Spleen (tissue), 11 donors: ENCODE measurements at regions not wholly inside any gene's neighbourhood (a gene's known extent, or its start where the extent isn't known, plus 50 kb on each side); places are given as distances from the start of the nearest gene placed in this dataset.

Experiments used
- DNase-seq: peaks from one replicate; pipeline ENCODE4 v3.0.0-alpha.2; 2020
- H3K27ac ChIP-seq, 8 donors: fragments of 200-600 bp; sonication (generic) in 7 of 8; 1 replicate in 4 of 8; 2 replicates in 4 of 8; pipeline versions ENCODE4 v1.5.0 to v1.8.0; 2016 to 2021; ENCODE audit warnings: inconsistent platforms in 4 of 8, mild to moderate bottlenecking in 4 of 8, moderate library complexity in 1 of 8
- H3K27me3 ChIP-seq, 7 donors: fragments of 200-600 bp; sonication (generic) in 6 of 7; replicated peaks in 1 of 7; 1 replicate in 4 of 7; 2 replicates in 3 of 7; pipeline versions ENCODE4 v1.5.0 to v1.8.0; 2016 to 2021; ENCODE audit warnings: inconsistent platforms in 3 of 7, mild to moderate bottlenecking in 1 of 7
- H3K36me3 ChIP-seq, 6 donors: fragments of 200-600 bp; sonication (generic) in 5 of 6; 1 replicate in 4 of 6; 2 replicates in 2 of 6; pipeline versions ENCODE4 v1.5.0 to v1.8.0; 2016 to 2021; ENCODE audit warnings: inconsistent platforms in 2 of 6
- H3K4me1 ChIP-seq, 6 donors: fragments of 200-600 bp; sonication (generic) in 5 of 6; 1 replicate in 3 of 6; 2 replicates in 3 of 6; pipeline versions ENCODE4 v1.5.0 to v1.8.0; 2016 to 2021; ENCODE audit warnings: inconsistent platforms in 3 of 6
- H3K4me3 ChIP-seq, 8 donors: fragments of 200-600 bp; sonication (generic) in 7 of 8; 1 replicate in 4 of 8; 2 replicates in 4 of 8; pipeline versions ENCODE4 v1.5.0 to v1.8.0; 2016 to 2021; ENCODE audit warnings: inconsistent platforms in 4 of 8, mild to moderate bottlenecking in 4 of 8, moderate library complexity in 2 of 8
- H3K9me3 ChIP-seq, 8 donors: fragments of 200-600 bp; sonication (generic) in 7 of 8; 1 replicate in 4 of 8; 2 replicates in 4 of 8; pipeline versions ENCODE4 v1.5.0 to v1.8.0; 2016 to 2021; ENCODE audit warnings: inconsistent platforms in 4 of 8
- CTCF ChIP-seq, 11 experiments: fragments of 200-600 bp in 7 of 11; fragments of 450-650 bp in 4 of 11; sonication (generic) in 4 of 11; IDR thresholded peaks in 8 of 11; conservative IDR thresholded peaks in 3 of 11; 1 replicate in 7 of 11; 2 replicates in 4 of 11; pipeline versions ENCODE4 v1.4.0 to v1.8.0; 2016 to 2021; ENCODE audit warnings: antibody characterized with exemption in 11 of 11, inconsistent platforms in 4 of 11, mild to moderate bottlenecking in 1 of 11
- POLR2A ChIP-seq, 3 donors: fragments of 450-650 bp; IDR thresholded peaks; one replicate each; pipeline ENCODE4 v1.5.1; 2017; ENCODE audit warnings: antibody characterized with exemption in 3 of 3, mild to moderate bottlenecking in 1 of 3
- POLR2AphosphoS5 ChIP-seq, 3 donors: sonication (generic); formaldehyde crosslinking; IDR thresholded peaks; one replicate each; pipeline ENCODE4 v1.5.1; 2017; ENCODE audit warnings: antibody characterized with exemption in 3 of 3
- WGBS, 5 donors: extraction: QIAGEN DNeasy Blood & Tissue Kit in 3 of 5; methylation state at CpG; one replicate each; pipeline versions ENCODE4 v1.1.5 to v1.1.7; 2013 to 2018; 5-methylcytosine and 5-hydroxymethylcytosine counted together
- intact Hi-C: fragments of 100-400 bp; cut with DNase I; formaldehyde crosslinking; loops from one replicate; pipeline ENCODE4 v1.15.0; 2023; ENCODE audit warnings: low total_unique reads
- donor health status: healthy with polysubstance abuse.
- donor health status: DM: no; HTN: no; CAD: no; lungs with moderate emphysema.
- donor health status: DM: no; HTN: no; CAD: no.
- donor health status: Bipolar disorder and iron deficiency.
- donor health status: healthy.
- donor health status: DM: no; HTN: no; CAD: no.
- donor health status: DM: yes; HTN: yes; CAD: no.

GRCh38 chr21:15219894-15220293 is 155.1 kb upstream of the NRIP1 start:
- Histone ChIP-seq H3K27me3 (no peaks in the 10 kb centered on the region), H3K36me3 (no peaks in the 10 kb centered on the region), H3K9me3 (no peaks in the 10 kb centered on the region), H3K4me3 (no peak overlapping the region), H3K4me1 (peaks cover 4 to 39% (median 26%) of the 10 kb centered on the region in 6 donors), H3K27ac (peak overlapping the region in 1 of 8 donors; percentile 14)
- no peak for DNase-seq
- WGBS, 5 donors, result 47 to 64% (median 49%) methylated on average over 6 of the region's 6 CpGs
- intact Hi-C loops, result no loop called here
- TF ChIP-seq POLR2AphosphoS5 (IDR thresholded peaks at IDR 0.05), result no peak
- no peak for TF ChIP-seq POLR2A (IDR thresholded peaks at IDR 0.05)
- TF ChIP-seq CTCF (IDR thresholded peaks at IDR 0.05 in 8 of 11, conservative IDR thresholded peaks at IDR 0.05 in 3 of 11), result no peak

- intact Hi-C loops, result no loop called here
- H3K4me3 ChIP-seq, result no peak overlapping the region
Observed at GRCh38 chr21:15221799-15222386, 157.1 kb upstream of the NRIP1 start.

GRCh38 chr21:15222707-15223106 is 157.9 kb upstream of the NRIP1 start:
- TF ChIP-seq CTCF (IDR thresholded peaks at IDR 0.05 in 8 of 11, conservative IDR thresholded peaks at IDR 0.05 in 3 of 11) (no peak), POLR2A (IDR thresholded peaks at IDR 0.05) (no peak), POLR2AphosphoS5 (IDR thresholded peaks at IDR 0.05) (no peak)
- intact Hi-C loops, result no loop called here
- Histone ChIP-seq H3K36me3 (no peaks in the 10 kb centered on the region), H3K4me3 (no peak overlapping the region), H3K27ac (peak overlapping the region in 4 of 8 donors; percentile 14 to 53 (median 35)), H3K27me3 (no peaks in the 10 kb centered on the region), H3K4me1 (peaks cover 4 to 39% (median 26%) of the 10 kb centered on the region in 6 donors), H3K9me3 (no peaks in the 10 kb centered on the region)
- DNase-seq, result no peak
- WGBS, 5 donors, result 25 to 47% (median 42%) methylated on average over 3 of the region's 3 CpGs

More at GRCh38 chr21:15221799-15222386, 157.1 kb upstream of the NRIP1 start:
- Histone ChIP-seq H3K36me3 (no peaks in the 10 kb centered on the region), H3K4me1 (peaks cover 4 to 39% (median 26%) of the 10 kb centered on the region in 6 donors), H3K27ac (peak overlapping the region in 5 of 8 donors; percentile 14 to 53 (median 32)), H3K9me3 (no peaks in the 10 kb centered on the region), H3K27me3 (no peaks in the 10 kb centered on the region)
- TF ChIP-seq POLR2AphosphoS5 (IDR thresholded peaks at IDR 0.05) (peak in 1 of 3 donors; percentile 56), CTCF (IDR thresholded peaks at IDR 0.05 in 8 of 11, conservative IDR thresholded peaks at IDR 0.05 in 3 of 11) (no peak)
- no peak for DNase-seq

- TF ChIP-seq POLR2A (IDR thresholded peaks at IDR 0.05) (no peak), POLR2AphosphoS5 (IDR thresholded peaks at IDR 0.05) (no peak), CTCF (IDR thresholded peaks at IDR 0.05 in 8 of 11, conservative IDR thresholded peaks at IDR 0.05 in 3 of 11) (no peak)
- H3K9me3 ChIP-seq, result no peaks in the 10 kb centered on the region
- no peak overlapping the region for H3K27ac ChIP-seq
- peaks cover 4 to 36% (median 25%) of the 10 kb centered on the region in 6 donors for H3K4me1 ChIP-seq
- H3K4me3 ChIP-seq, result no peak overlapping the region
- no peak for DNase-seq
- no peaks in the 10 kb centered on the region for H3K36me3 ChIP-seq
- intact Hi-C loops, result no loop called here
- no peaks in the 10 kb centered on the region for H3K27me3 ChIP-seq
- 87 to 93% (median 88%) methylated on average over 6 of the region's 6 CpGs for WGBS, 5 donors
Observed at GRCh38 chr21:15224346-15225086, 159.7 kb upstream of the NRIP1 start.
